Right atrium auricular region (tissue), 2 donors: ENCODE measurements at regions not wholly inside any gene's neighbourhood (a gene's known extent, or its start where the extent isn't known, plus 50 kb on each side); places are given as distances from the start of the nearest gene placed in this dataset.

Source experiments
- DNase-seq: peaks from one replicate; pipeline ENCODE4 v3.0.0-alpha.2; 2019; ENCODE audit warnings: low spot score
- H3K27ac ChIP-seq, 2 donors: fragments of 200-600 bp; sonication (generic); 1 replicate in 1 of 2; 2 replicates in 1 of 2; pipeline ENCODE4 v1.5.1; 2016 to 2019
- H3K27me3 ChIP-seq, 2 donors: fragments of 200-600 bp; sonication (generic); one replicate each; pipeline versions ENCODE4 v1.5.1 to v1.6.0; 2017 to 2019
- H3K36me3 ChIP-seq: fragments of 200-600 bp; sonication (generic); one replicate; pipeline ENCODE4 v1.5.1; 2016
- H3K4me1 ChIP-seq, 2 donors: fragments of 200-600 bp; sonication (generic); one replicate each; pipeline versions ENCODE4 v1.5.1 to v1.6.0; 2017 to 2019
- H3K4me3 ChIP-seq, 2 donors: fragments of 200-600 bp; sonication (generic); 1 replicate in 1 of 2; 2 replicates in 1 of 2; pipeline ENCODE4 v1.5.1; 2017 to 2019; ENCODE audit warnings: mild to moderate bottlenecking in 1 of 2, moderate library complexity in 1 of 2
- H3K9me3 ChIP-seq, 2 donors: fragments of 200-600 bp; sonication (generic); one replicate each; pipeline ENCODE4 v1.5.1; 2019
- CTCF ChIP-seq, 2 donors: fragments of 200-600 bp; sonication (generic); IDR thresholded peaks; one replicate each; pipeline ENCODE4 v1.5.1; 2019; ENCODE audit warnings: antibody characterized with exemption in 2 of 2

- no peaks in the 10 kb centered on the region for H3K27me3 ChIP-seq
- TF ChIP-seq CTCF (IDR thresholded peaks at IDR 0.05) = no peak
Measured at GRCh38 chr3:88936831-88937230, 170.6 kb upstream of the EPHA3 start.

GRCh38 chr3:88940296-88940695 lies 167.1 kb upstream of the EPHA3 start:
- no peaks in the 10 kb centered on the region for H3K27me3 ChIP-seq
- no peak for DNase-seq
- H3K9me3 ChIP-seq = no peaks in the 10 kb centered on the region

More at GRCh38 chr3:88936831-88937230, 170.6 kb upstream of the EPHA3 start:
- H3K27ac ChIP-seq = no peak overlapping the region
- no peak for DNase-seq
- H3K4me1 ChIP-seq = no peaks in the 10 kb centered on the region
- no peak overlapping the region for H3K4me3 ChIP-seq
- H3K9me3 ChIP-seq = no peaks in the 10 kb centered on the region
- no peaks in the 10 kb centered on the region for H3K36me3 ChIP-seq

GRCh38 chr3:88947013-88947412 lies 160.4 kb upstream of the EPHA3 start:
- Histone ChIP-seq H3K27me3 (no peaks in the 10 kb centered on the region), H3K9me3 (no peaks in the 10 kb centered on the region), H3K4me3 (no peak overlapping the region), H3K27ac (no peak overlapping the region), H3K36me3 (no peaks in the 10 kb centered on the region), H3K4me1 (no peaks in the 10 kb centered on the region)
- DNase-seq = no peak
- no peak for TF ChIP-seq CTCF (IDR thresholded peaks at IDR 0.05)

More at GRCh38 chr3:88940296-88940695, 167.1 kb upstream of the EPHA3 start:
- H3K36me3 ChIP-seq = no peaks in the 10 kb centered on the region
- no peaks in the 10 kb centered on the region for H3K4me1 ChIP-seq
- TF ChIP-seq CTCF (IDR thresholded peaks at IDR 0.05) = no peak
- no peak overlapping the region for H3K27ac ChIP-seq
- H3K4me3 ChIP-seq = no peak overlapping the region

- Histone ChIP-seq H3K27ac (no peak overlapping the region), H3K27me3 (no peaks in the 10 kb centered on the region), H3K9me3 (no peaks in the 10 kb centered on the region), H3K4me3 (no peak overlapping the region), H3K36me3 (no peaks in the 10 kb centered on the region), H3K4me1 (no peaks in the 10 kb centered on the region)
- no peak for TF ChIP-seq CTCF (IDR thresholded peaks at IDR 0.05)
- DNase-seq = no peak
Measured at GRCh38 chr3:88954853-88955252, 152.6 kb upstream of the EPHA3 start.

GRCh38 chr3:88955274-88955673 lies 152.1 kb upstream of the EPHA3 start:
- H3K4me3 ChIP-seq = no peak overlapping the region
- H3K4me1 ChIP-seq = no peaks in the 10 kb centered on the region
- no peaks in the 10 kb centered on the region for H3K36me3 ChIP-seq
- no peaks in the 10 kb centered on the region for H3K27me3 ChIP-seq
- H3K27ac ChIP-seq = no peak overlapping the region
- no peak for TF ChIP-seq CTCF (IDR thresholded peaks at IDR 0.05)
- DNase-seq = no peak
- no peaks in the 10 kb centered on the region for H3K9me3 ChIP-seq

GRCh38 chr3:88957711-88958439 lies 149.5 kb upstream of the EPHA3 start:
- no peak for DNase-seq
- Histone ChIP-seq H3K27me3 (no peaks in the 10 kb centered on the region), H3K36me3 (no peaks in the 10 kb centered on the region), H3K9me3 (no peaks in the 10 kb centered on the region), H3K27ac (no peak overlapping the region), H3K4me3 (no peak overlapping the region), H3K4me1 (no peaks in the 10 kb centered on the region)
- TF ChIP-seq CTCF (IDR thresholded peaks at IDR 0.05) = no peak
